H1 (cell line): ENCODE measurements at regions not wholly inside any gene's neighbourhood (a gene's known extent, or its start where the extent isn't known, plus 50 kb on each side); places are given as distances from the start of the nearest gene placed in this dataset.

Source experiments
- CTCF ChIA-PET: fragments of 300-600 bp; sonication (Branson Sonifier 250); formaldehyde crosslinking; loops from one replicate; lab custom pipeline; 2021; ENCODE audit not compliant: partially characterized antibody; lab: Charles Lee
- POLR2A ChIA-PET: fragments of 300-600 bp; sonication (Branson Sonifier 250); formaldehyde crosslinking; loops from one replicate; lab custom pipeline; 2021; ENCODE audit warnings: inconsistent platforms; ENCODE audit not compliant: partially characterized antibody; lab: Charles Lee
- DNase-seq, 2 experiments: peaks; one replicate each; pipeline versions ENCODE4 v3.0.0 to v3.0.0-alpha.2; 2010 to 2022; ENCODE audit warnings: low spot score in 2 of 2, low read depth in 1 of 2, mixed read lengths in 1 of 2
- FAIRE-seq: peaks from 2 replicates; lab custom pipeline; 2011; peaks lifted over from hg19 to GRCh38; lab: Jason Lieb, UNC
- H2AFZ ChIP-seq: 2 replicates; pipeline ENCODE4 v1.8.1; 2012; ENCODE audit warnings: low read length, inconsistent platforms
- H2AK5ac ChIP-seq: 2 replicates; pipeline ENCODE4 v1.6.1; 2013; ENCODE audit warnings: low read depth, low read length
- H2BK120ac ChIP-seq: replicated peaks from 2 replicates; pipeline ENCODE3; 2013; ENCODE audit warnings: low read depth, low read length, inconsistent platforms
- H2BK12ac ChIP-seq: 2 replicates; pipeline ENCODE4 v1.6.1; 2013; ENCODE audit warnings: low read depth, low read length
- H2BK15ac ChIP-seq: 2 replicates; pipeline ENCODE4 v1.6.1; 2013; ENCODE audit warnings: low read length
- H2BK20ac ChIP-seq: 2 replicates; pipeline ENCODE4 v1.6.1; 2013; ENCODE audit warnings: low read length
- H2BK5ac ChIP-seq: 2 replicates; pipeline ENCODE4 v1.6.1; 2013; ENCODE audit warnings: low read depth, low read length
- H3K14ac ChIP-seq: 2 replicates; pipeline ENCODE4 v1.6.1; 2013; ENCODE audit warnings: inconsistent platforms; ENCODE audit not compliant: insufficient read length
- H3K18ac ChIP-seq: 2 replicates; pipeline ENCODE4 v1.6.1; 2013; ENCODE audit warnings: low read length; ENCODE audit errors: extremely low read depth
- H3K23ac ChIP-seq: 2 replicates; pipeline ENCODE4 v1.6.1; 2013; ENCODE audit warnings: inconsistent platforms; ENCODE audit not compliant: insufficient read length
- H3K23me2 ChIP-seq: 2 replicates; pipeline ENCODE4 v1.6.1; 2013; ENCODE audit warnings: low read depth, low read length
- H3K27ac ChIP-seq: 2 replicates; pipeline ENCODE4 v1.6.1; 2011; ENCODE audit warnings: low read depth, low read length, inconsistent platforms
- H3K27me3 ChIP-seq, 4 experiments: replicated peaks in 1 of 4; 1 replicate in 1 of 4; 2 replicates in 3 of 4; pipeline versions ENCODE4 v1.6.1 to v1.8.1; 2011 to 2013; ENCODE audit warnings: low read length in 3 of 4, mild to moderate bottlenecking in 3 of 4, inconsistent platforms in 2 of 4, mixed read lengths in 2 of 4, moderate library complexity in 1 of 4; ENCODE audit not compliant: control insufficient read depth in 3 of 4, insufficient read depth in 3 of 4; ENCODE audit errors: extremely low read depth in 1 of 4
- H3K36me3 ChIP-seq, 4 experiments: 2 replicates each; pipeline versions ENCODE4 v1.6.1 to v1.8.1; 2011 to 2013; ENCODE audit warnings: mild to moderate bottlenecking in 4 of 4, low read length in 3 of 4, moderate library complexity in 2 of 4, control low read depth in 1 of 4, inconsistent platforms in 1 of 4; ENCODE audit not compliant: insufficient read depth in 4 of 4, control insufficient read depth in 2 of 4
- H3K4ac ChIP-seq: replicated peaks from 2 replicates; pipeline ENCODE3; 2013; ENCODE audit warnings: low read length, low read depth, mixed read lengths, inconsistent platforms; ENCODE audit not compliant: insufficient read length
- H3K4me1 ChIP-seq, 4 experiments: replicated peaks in 1 of 4; 1 replicate in 1 of 4; 2 replicates in 3 of 4; pipeline versions ENCODE4 v1.6.1 to v1.8.1; 2011 to 2013; ENCODE audit warnings: low read length in 3 of 4, inconsistent platforms in 2 of 4, mixed read lengths in 1 of 4; ENCODE audit not compliant: insufficient read depth in 4 of 4, control insufficient read depth in 3 of 4
- H3K4me2 ChIP-seq, 2 experiments: 2 replicates each; pipeline versions ENCODE4 v1.6.1 to v1.8.1; 2011 to 2013; ENCODE audit warnings: low read depth in 2 of 2, low read length in 2 of 2, control low read depth in 1 of 2, inconsistent platforms in 1 of 2, mild to moderate bottlenecking in 1 of 2; ENCODE audit not compliant: insufficient read depth in 1 of 2
- H3K4me3 ChIP-seq, 4 experiments: fragments of 200-600, 300-600 bp in 1 of 4; sonication (generic), shearing (Covaris generic), sonication (Bioruptor Twin) in 1 of 4; 2 replicates each; pipeline versions ENCODE4 v1.5.1 to v1.8.1; 2011 to 2016; ENCODE audit warnings: low read length in 4 of 4, low read depth in 3 of 4, control low read depth in 2 of 4, inconsistent platforms in 2 of 4, mild to moderate bottlenecking in 2 of 4, mixed read lengths in 1 of 4, moderate library complexity in 1 of 4; ENCODE audit not compliant: insufficient read depth in 2 of 4; ENCODE audit errors: extremely low read depth in 1 of 4
- H3K56ac ChIP-seq: replicated peaks from 2 replicates; pipeline ENCODE3; 2013; ENCODE audit warnings: low read depth, mild to moderate bottlenecking, mixed read lengths, low read length, inconsistent platforms; ENCODE audit not compliant: insufficient read length
- H3K79me1 ChIP-seq: 2 replicates; pipeline ENCODE4 v1.6.1; 2013; ENCODE audit warnings: low read depth, low read length, control low read depth
- H3K79me2 ChIP-seq, 2 experiments: 2 replicates each; pipeline versions ENCODE4 v1.6.1 to v1.8.1; 2012 to 2013; ENCODE audit warnings: low read length in 2 of 2, mild to moderate bottlenecking in 2 of 2, inconsistent platforms in 1 of 2; ENCODE audit not compliant: insufficient read depth in 2 of 2, control insufficient read depth in 1 of 2
- H3K9ac ChIP-seq, 4 experiments: replicated peaks in 1 of 4; 1 replicate in 1 of 4; 2 replicates in 3 of 4; pipeline versions ENCODE4 v1.6.1 to v1.8.1; 2011 to 2013; ENCODE audit warnings: low read depth in 3 of 4, low read length in 3 of 4, control low read depth in 2 of 4, mild to moderate bottlenecking in 2 of 4, moderate library complexity in 2 of 4, inconsistent platforms in 1 of 4; ENCODE audit errors: extremely low read depth in 1 of 4
- H3K9me3 ChIP-seq, 2 experiments: 2 replicates each; pipeline versions ENCODE4 v1.6.1 to v1.8.1; 2012 to 2013; ENCODE audit warnings: mild to moderate bottlenecking in 2 of 2, moderate library complexity in 2 of 2, control low read depth in 1 of 2, inconsistent platforms in 1 of 2, low read depth in 1 of 2, low read length in 1 of 2, mixed read lengths in 1 of 2; ENCODE audit not compliant: insufficient read depth in 2 of 2
- H4K20me1 ChIP-seq, 2 experiments: replicated peaks in 1 of 2; 2 replicates each; pipeline versions ENCODE3 to v1.8.1; 2011 to 2013; ENCODE audit warnings: inconsistent platforms in 2 of 2, low read length in 2 of 2, mild to moderate bottlenecking in 1 of 2; ENCODE audit not compliant: insufficient read depth in 2 of 2, control insufficient read depth in 1 of 2
- H4K5ac ChIP-seq: 2 replicates; pipeline ENCODE4 v1.6.1; 2013; ENCODE audit warnings: low read length, low read depth, mixed read lengths, inconsistent platforms; ENCODE audit not compliant: insufficient read length
- H4K8ac ChIP-seq: 2 replicates; pipeline ENCODE4 v1.8.0; 2013; ENCODE audit warnings: mild to moderate bottlenecking, moderate library complexity, low read length, inconsistent platforms; ENCODE audit not compliant: insufficient read depth; ENCODE audit errors: extremely low read depth
- H4K91ac ChIP-seq: replicated peaks from 2 replicates; pipeline ENCODE3; 2013; ENCODE audit warnings: low read length, mixed read lengths, inconsistent platforms; ENCODE audit not compliant: insufficient read length
- ASH2L ChIP-seq: fragments of 200-600, 300-600 bp; sonication (generic); IDR thresholded peaks from one replicate; pipeline ENCODE4 v1.7.1; 2017; ENCODE audit warnings: low read length
- ATF3 ChIP-seq: IDR thresholded peaks from 2 replicates; pipeline ENCODE4 v1.6.1; 2011; ENCODE audit warnings: low read depth, mild to moderate bottlenecking, low read length; ENCODE audit not compliant: insufficient read depth
- BCL11A ChIP-seq, 2 experiments: IDR thresholded peaks; one replicate each; pipeline ENCODE4 v1.6.1; 2011; ENCODE audit warnings: low read depth in 2 of 2, low read length in 2 of 2, mild to moderate bottlenecking in 2 of 2
- BRCA1 ChIP-seq: IDR thresholded peaks from 2 replicates; pipeline ENCODE4 v1.6.1; 2012; ENCODE audit warnings: low read depth, low read length, improper control_type of control experiment
- CBX5 ChIP-seq: fragments of 300-800, 300-1000 bp; sonication (generic); IDR thresholded peaks from 2 replicates; pipeline ENCODE4 v1.7.1; 2016; ENCODE audit warnings: antibody characterized with exemption, low read length, low read depth
- CEBPB ChIP-seq: IDR thresholded peaks from 2 replicates; pipeline ENCODE4 v1.6.1; 2012; ENCODE audit warnings: low read depth, low read length
- GTF2F1 ChIP-seq: IDR thresholded peaks from 2 replicates; pipeline ENCODE4 v1.6.1; 2012; ENCODE audit warnings: low read depth, low read length, improper control_type of control experiment, borderline replicate concordance
- KDM1A ChIP-seq: fragments of 200-600, 300-600 bp; sonication (generic); IDR thresholded peaks from 2 replicates; pipeline ENCODE4 v1.7.1; 2016; ENCODE audit warnings: mild to moderate bottlenecking, low read length, borderline replicate concordance
- MAFK ChIP-seq: IDR thresholded peaks from 2 replicates; pipeline ENCODE4 v1.6.1; 2012; ENCODE audit warnings: low read depth, mild to moderate bottlenecking, improper control_type of control experiment, low read length
- PHF8 ChIP-seq: fragments of 200-600 bp; sonication (generic); conservative IDR thresholded peaks from 2 replicates; pipeline ENCODE4 v1.7.1; 2012; ENCODE audit warnings: low read depth, mild to moderate bottlenecking, inconsistent platforms, low read length, moderate library complexity
- POU5F1 ChIP-seq: IDR thresholded peaks from 2 replicates; pipeline ENCODE4 v1.6.1; 2011; ENCODE audit warnings: low read depth, mild to moderate bottlenecking, low read length, moderate library complexity
- RAD21 ChIP-seq, 2 experiments: IDR thresholded peaks in 1 of 2; conservative IDR thresholded peaks in 1 of 2; 2 replicates each; pipeline ENCODE4 v1.6.1; 2011; ENCODE audit warnings: low read depth in 2 of 2, low read length in 2 of 2, improper control_type of control experiment in 1 of 2, inconsistent platforms in 1 of 2, mild to moderate bottlenecking in 1 of 2, moderate library complexity in 1 of 2
- SAP30 ChIP-seq: fragments of 300-600 bp; sonication (generic); IDR thresholded peaks from 2 replicates; pipeline ENCODE4 v1.7.1; 2012; ENCODE audit warnings: low read length, moderate library complexity, mild to moderate bottlenecking, inconsistent platforms; ENCODE audit not compliant: insufficient read depth, insufficient replicate concordance
- SIN3A ChIP-seq, 2 experiments: IDR thresholded peaks in 1 of 2; conservative IDR thresholded peaks in 1 of 2; 2 replicates each; pipeline ENCODE4 v1.6.1; 2011 to 2012; ENCODE audit warnings: low read length in 2 of 2, improper control_type of control experiment in 1 of 2, low read depth in 1 of 2, mild to moderate bottlenecking in 1 of 2
- WGBS, 2 experiments: shearing (Covaris generic) in 1 of 2; methylation state at CpG; one replicate each; pipeline versions ENCODE4 v1.1.6 to v1.1.7; 2013 to 2015; ENCODE audit warnings: low lambda C conversion rate in 2 of 2, mixed read lengths in 2 of 2, inconsistent platforms in 1 of 2, low coverage in 1 of 2, missing lambda C conversion rate in 1 of 2; ENCODE audit not compliant: insufficient replicate concordance in 2 of 2, insufficient coverage in 1 of 2, insufficient read length in 1 of 2; ENCODE audit errors: extremely low coverage in 1 of 2, missing lambda C conversion rate in 1 of 2; 5-methylcytosine and 5-hydroxymethylcytosine counted together

DNA sequence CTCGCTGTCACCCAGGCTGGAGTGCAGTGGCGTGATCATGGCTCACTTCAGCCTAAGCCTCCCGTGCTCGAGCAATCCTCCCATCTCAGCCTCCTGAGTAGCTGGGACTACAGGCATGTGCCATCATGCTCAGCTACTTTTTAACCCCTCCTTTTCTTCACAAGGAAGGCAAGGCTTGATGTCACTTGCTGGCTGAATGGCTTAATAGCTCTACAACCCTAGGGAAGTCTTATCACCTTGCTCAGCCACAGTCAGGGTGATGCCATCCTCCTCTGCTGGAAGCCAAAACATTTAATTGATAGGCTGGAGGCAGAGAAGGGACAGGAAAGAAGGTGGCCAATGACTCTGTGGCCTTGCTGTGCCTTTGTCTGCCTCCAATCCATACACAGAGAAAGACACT, 131.9 kb downstream of the MED15 start:
- no peak overlapping the region for H3K4me2 ChIP-seq
- no peaks in the 10 kb centered on the region for H3K23me2 ChIP-seq
- no peak overlapping the region for H2BK5ac ChIP-seq
- H3K23ac ChIP-seq = no peak overlapping the region
- H4K91ac ChIP-seq = no peak overlapping the region
- H2BK120ac ChIP-seq = no peak overlapping the region
- DNase-seq (no peak), FAIRE-seq (no peak)
- no peak overlapping the region for H3K4me3 ChIP-seq
- H2AFZ ChIP-seq = no peak overlapping the region
- no peak overlapping the region for H4K5ac ChIP-seq
- no peak overlapping the region for H2BK20ac ChIP-seq
- no peaks in the 10 kb centered on the region for H3K27me3 ChIP-seq
- H3K56ac ChIP-seq = no peak overlapping the region
- H3K27ac ChIP-seq = no peak overlapping the region
- H3K79me2 ChIP-seq = no peaks in the 10 kb centered on the region
- H3K18ac ChIP-seq = no peak overlapping the region
- no peak overlapping the region for H2BK12ac ChIP-seq
- H3K36me3 ChIP-seq = no peaks in the 10 kb centered on the region
- no peaks in the 10 kb centered on the region for H3K79me1 ChIP-seq
- POLR2A ChIA-PET = interaction anchor here (1.2 kb wide), 1 partner anchor 12 kb away, joined by 3 read pairs; no protein-coding TSS in a partner anchor
- H4K8ac ChIP-seq = no peak overlapping the region
- no peaks in the 10 kb centered on the region for H3K9me3 ChIP-seq
- no peak overlapping the region for H3K4ac ChIP-seq
- no peaks in the 10 kb centered on the region for H3K4me1 ChIP-seq
- H3K9ac ChIP-seq = no peak overlapping the region
- CTCF ChIA-PET = interaction anchor here (0.6 to 1.7 kb wide), 3 partner anchors 12 to 36 kb away, joined by 3 to 5 read pairs (median 3); no protein-coding TSS in a partner anchor
- H3K14ac ChIP-seq = no peak overlapping the region
- no peak overlapping the region for H2AK5ac ChIP-seq
- no peaks in the 10 kb centered on the region for H4K20me1 ChIP-seq
- WGBS, 2 experiments = 98% methylated on average over 4 of the region's 4 CpGs; no CpG with 5 or more reads in 1 of the 2 experiments
- H2BK15ac ChIP-seq = no peak overlapping the region
- TF ChIP-seq BCL11A (IDR thresholded peaks at IDR 0.05; ENCODE audit: low read depth in 2 of 2, low read length in 2 of 2) (no peak), MAFK (no peak), ASH2L (no peak), PHF8 (no peak), SIN3A (conservative IDR thresholded peaks at IDR 0.05 in 1 of 2, IDR thresholded peaks at IDR 0.05 in 1 of 2; ENCODE audit: low read depth in 1 of 2, low read length in 2 of 2) (no peak), BRCA1 (no peak), GTF2F1 (no peak), KDM1A (no peak), CEBPB (no peak), SAP30 (no peak), ATF3 (no peak), POU5F1 (no peak), RAD21 (IDR thresholded peaks at IDR 0.05 in 1 of 2, conservative IDR thresholded peaks at IDR 0.05 in 1 of 2; ENCODE audit: low read depth in 2 of 2, low read length in 2 of 2) (no peak), CBX5 (no peak)
